Naive B cell (primary cell): ENCODE measurements at regions not wholly inside any gene's neighbourhood (a gene's known extent, or its start where the extent isn't known, plus 50 kb on each side); places are given as distances from the start of the nearest gene placed in this dataset.
"Not testable (repeated sequence)": the region's sequence is repeated elsewhere in the genome, so short reads cannot be mapped to it uniquely, and the experiment has no call there.

Experiments used
- ATAC-seq, 2 donors: fragments of 150-1000 bp; cut with Tn5 transposase; 2 replicates each; pipeline ENCODE4 v1.10.0; 2021; ENCODE audit warnings: low read depth in 2 of 2, mild to moderate bottlenecking in 2 of 2, moderate library complexity in 2 of 2
- DNase-seq: peaks from one replicate; pipeline ENCODE4 v3.0.0; 2022
- H3K27ac Mint-ChIP-seq, 6 donors: one replicate each; pipeline ENCODE4 v1.8.0; 2020 to 2022; ENCODE audit warnings: mild to moderate bottlenecking in 6 of 6, mixed read lengths in 6 of 6, moderate library complexity in 5 of 6, inconsistent platforms in 2 of 6
- H3K27me3 Mint-ChIP-seq, 3 donors: one replicate each; pipeline ENCODE4 v1.8.0; 2021 to 2022; ENCODE audit warnings: mixed read lengths in 3 of 3, mild to moderate bottlenecking in 1 of 3
- H3K36me3 Mint-ChIP-seq, 2 donors: one replicate each; pipeline ENCODE4 v1.8.0; 2020 to 2022; ENCODE audit warnings: mixed read lengths in 2 of 2, inconsistent platforms in 1 of 2, mild to moderate bottlenecking in 1 of 2
- H3K4me1 Mint-ChIP-seq, 3 donors: one replicate each; pipeline ENCODE4 v1.8.0; 2020 to 2022; ENCODE audit warnings: mixed read lengths in 3 of 3, inconsistent platforms in 1 of 3, mild to moderate bottlenecking in 1 of 3, moderate library complexity in 1 of 3
- H3K4me3 Mint-ChIP-seq, 8 donors: one replicate each; pipeline ENCODE4 v1.8.0; 2020 to 2022; ENCODE audit warnings: mild to moderate bottlenecking in 8 of 8, mixed read lengths in 8 of 8, moderate library complexity in 8 of 8, inconsistent platforms in 2 of 8
- H3K9me3 Mint-ChIP-seq, 7 donors: one replicate each; pipeline ENCODE4 v1.8.0; 2020 to 2022; ENCODE audit warnings: mixed read lengths in 7 of 7, mild to moderate bottlenecking in 5 of 7, inconsistent platforms in 2 of 7, moderate library complexity in 1 of 7

DNA sequence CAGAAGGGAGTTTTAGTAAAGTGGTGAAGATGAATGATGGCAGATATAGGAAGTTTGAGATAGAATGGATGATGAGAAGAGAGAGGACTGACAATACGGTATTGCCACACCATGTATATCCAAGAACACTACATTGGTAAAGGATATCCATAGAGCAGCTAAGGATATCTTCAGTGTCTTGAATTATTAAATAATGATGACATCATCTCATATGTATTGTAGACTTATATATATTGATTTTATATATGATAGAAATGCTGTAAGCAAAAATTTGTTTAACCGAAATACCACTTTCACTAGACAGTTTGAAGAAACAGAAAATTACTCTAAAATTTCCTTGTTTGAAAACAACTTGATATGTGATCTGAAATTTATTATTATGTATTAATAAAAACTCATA, 89.0 kb downstream of the SEPTIN7 start:
- ATAC-seq (no peak), DNase-seq (no peak)
- H3K27me3 Mint-ChIP-seq, result no peaks in the 10 kb centered on the region
- no peaks in the 10 kb centered on the region for H3K9me3 Mint-ChIP-seq
- no peak overlapping the region for H3K4me3 Mint-ChIP-seq
- H3K27ac Mint-ChIP-seq, result peak overlapping the region in 3 of 6 donors; percentile 58 to 87 (median 80)
- peaks cover 26 to 28% of the 10 kb centered on the region in 2 donors for H3K36me3 Mint-ChIP-seq
- peaks cover 0 to 21% (median 3%) of the 10 kb centered on the region in 3 donors for H3K4me1 Mint-ChIP-seq

DNA sequence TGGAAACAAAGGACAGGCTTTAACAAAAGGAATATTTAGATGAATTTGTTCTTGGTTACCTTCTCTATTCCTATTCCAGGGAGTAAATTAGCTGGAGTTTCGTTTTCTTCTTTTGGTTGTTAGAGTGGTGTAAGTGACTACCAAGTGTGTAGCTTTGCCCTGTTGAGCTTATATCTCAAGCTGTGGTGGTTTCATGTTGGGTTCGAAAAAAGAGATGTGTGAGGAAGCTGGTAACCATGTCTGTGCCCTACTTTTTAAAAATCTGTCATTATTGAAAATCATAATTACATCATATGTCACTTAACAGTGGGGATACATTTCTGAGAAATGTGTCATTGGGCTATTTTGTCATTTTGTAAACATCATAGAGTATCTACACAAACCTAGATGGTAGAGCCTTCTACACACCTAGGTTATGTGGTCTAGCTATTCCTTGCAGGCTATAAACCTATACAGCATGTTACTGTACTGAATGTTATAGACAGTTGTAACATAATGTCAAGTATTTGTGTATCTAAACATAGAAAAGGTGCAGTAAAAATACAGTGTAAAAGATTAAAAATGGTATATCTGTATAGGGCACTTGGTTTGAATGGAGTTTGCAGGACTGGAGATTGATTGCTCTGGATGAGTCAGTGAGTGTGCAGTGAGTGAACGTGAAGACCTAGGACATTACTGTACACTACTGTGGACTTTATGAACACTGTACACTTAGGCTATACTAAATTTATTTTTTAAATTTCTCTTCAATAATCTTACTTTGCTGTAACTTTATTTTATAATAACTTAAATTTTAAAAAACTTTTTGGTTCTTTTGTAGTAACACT, 90.4 kb downstream of the SEPTIN7 start:
- ATAC-seq (no peak), DNase-seq (no peak)
- H3K4me1 Mint-ChIP-seq, result peaks cover 0 to 17% (median 0%) of the 10 kb centered on the region in 3 donors
- peak overlapping the region in 4 of 6 donors; percentile 53 to 86 (median 74) for H3K27ac Mint-ChIP-seq
- no peaks in the 10 kb centered on the region for H3K9me3 Mint-ChIP-seq
- H3K36me3 Mint-ChIP-seq, result peaks cover 24% of the 10 kb centered on the region in 2 donors
- H3K4me3 Mint-ChIP-seq, result no peak overlapping the region
- no peaks in the 10 kb centered on the region for H3K27me3 Mint-ChIP-seq

DNA sequence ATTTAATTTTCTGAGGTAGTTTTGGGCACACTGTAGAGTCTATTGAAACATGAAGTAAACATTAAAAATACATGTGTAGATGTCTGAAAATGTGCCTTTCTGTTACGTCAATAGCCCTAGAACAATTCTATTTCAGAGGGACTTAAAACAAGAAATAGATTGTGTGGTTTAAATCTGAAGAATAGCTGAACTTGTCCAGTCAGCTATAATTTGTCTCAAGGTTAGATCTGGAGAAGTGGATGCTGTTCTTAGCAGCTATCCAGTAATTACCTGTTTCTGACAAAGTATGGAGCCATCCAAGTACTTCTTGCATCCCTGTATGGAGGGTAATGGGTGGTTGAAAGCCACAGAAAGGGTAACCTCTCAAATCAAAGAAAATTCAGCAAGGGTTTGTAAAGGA, 92.8 kb downstream of the SEPTIN7 start:
- Mint-ChIP-seq H3K4me1 (peaks cover 0 to 17% (median 0%) of the 10 kb centered on the region in 3 donors), H3K36me3 (peaks cover 8 to 18% of the 10 kb centered on the region in 2 donors), H3K27ac (peak overlapping the region in 3 of 6 donors; percentile 29 to 39 (median 33)), H3K27me3 (no peaks in the 10 kb centered on the region), H3K9me3 (no peaks in the 10 kb centered on the region), H3K4me3 (no peak overlapping the region)
- ATAC-seq, result no peak
- DNase-seq, result no peak

DNA sequence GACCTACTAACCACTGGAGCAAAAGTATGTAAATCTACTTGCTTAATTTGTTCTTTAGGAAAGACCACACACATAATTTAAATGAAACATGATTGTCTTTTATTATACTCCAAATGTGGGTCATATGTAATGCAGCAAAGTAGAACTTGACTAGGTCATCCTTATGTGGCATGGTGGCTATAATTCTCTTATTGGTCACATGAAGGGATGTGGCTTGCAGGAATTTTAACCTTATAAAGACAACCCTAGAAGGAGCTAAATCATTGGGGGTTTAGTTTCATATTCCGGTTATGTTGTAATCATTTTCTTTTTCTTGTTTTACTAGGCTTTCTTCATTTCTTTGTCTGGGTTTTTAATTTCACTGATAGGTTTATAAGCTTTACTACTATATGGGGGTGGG, 93.9 kb downstream of the SEPTIN7 start:
- Mint-ChIP-seq H3K27ac (peak overlapping the region in 3 of 6 donors; percentile 2 to 83 (median 29)), H3K4me3 (no peak overlapping the region)

DNA sequence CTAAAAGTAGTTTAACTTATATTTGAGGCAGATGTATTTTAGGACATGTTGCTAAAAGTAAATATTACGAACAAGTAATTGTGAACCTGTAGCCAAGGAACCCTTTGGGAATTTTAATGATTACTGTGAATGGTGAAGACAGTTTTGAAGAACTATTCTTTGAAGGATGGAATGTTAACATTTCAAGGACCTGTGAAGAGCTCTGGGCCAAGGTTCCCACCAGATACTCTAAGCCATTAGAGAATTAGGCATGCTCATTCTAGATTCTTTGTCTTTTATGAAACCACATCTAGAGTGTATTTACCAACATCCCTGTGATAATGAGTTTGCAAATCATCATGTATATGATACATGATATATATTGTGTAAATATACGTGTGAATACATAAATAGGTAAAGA, 99.8 kb downstream of the SEPTIN7 start:
- peak overlapping the region in 3 of 6 donors; percentile 6 to 49 (median 9) for H3K27ac Mint-ChIP-seq
- H3K9me3 Mint-ChIP-seq, result no peaks in the 10 kb centered on the region
- no peak for ATAC-seq
- H3K36me3 Mint-ChIP-seq, result no peaks in the 10 kb centered on the region
- H3K4me3 Mint-ChIP-seq, result no peak overlapping the region
- H3K27me3 Mint-ChIP-seq, result no peaks in the 10 kb centered on the region
- DNase-seq, result no peak
- H3K4me1 Mint-ChIP-seq, result no peaks in the 10 kb centered on the region

More for the DNA sequence above, 93.9 kb downstream of the SEPTIN7 start:
- no peak for ATAC-seq
- Mint-ChIP-seq H3K9me3 (no peaks in the 10 kb centered on the region), H3K36me3 (peaks cover 0 to 14% of the 10 kb centered on the region in 2 donors), H3K27me3 (no peaks in the 10 kb centered on the region), H3K4me1 (peaks cover 0 to 13% (median 0%) of the 10 kb centered on the region in 3 donors)
- no peak for DNase-seq

DNA sequence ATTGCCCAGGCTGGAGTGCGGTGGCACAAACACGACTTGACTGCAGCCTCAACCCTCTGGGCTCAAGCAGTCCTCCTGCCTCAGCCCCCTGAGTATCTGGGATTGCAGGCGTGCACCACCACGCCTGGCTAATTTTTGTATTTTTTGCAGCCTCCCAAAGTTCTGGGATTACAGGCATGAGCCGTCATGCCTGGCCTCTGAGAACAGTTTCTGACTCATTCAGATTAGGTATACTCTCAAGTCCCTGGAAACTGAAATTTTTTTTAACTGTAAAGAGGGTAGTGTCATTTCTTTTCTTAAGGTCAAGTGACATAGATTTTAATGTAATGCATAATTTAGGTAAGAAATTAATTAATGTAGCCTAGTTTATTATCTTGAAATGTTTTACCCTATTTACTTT, 104.7 kb downstream of the SEPTIN7 start:
- Mint-ChIP-seq H3K4me3 (no peak overlapping the region), H3K27me3 (no peaks in the 10 kb centered on the region), H3K36me3 (no peaks in the 10 kb centered on the region), H3K4me1 (peaks cover 0 to 7% (median 3%) of the 10 kb centered on the region in 3 donors), H3K27ac (peak overlapping the region in 1 of 6 donors; percentile 50), H3K9me3 (no peaks in the 10 kb centered on the region)
- DNase-seq, result no peak
- no peak for ATAC-seq

DNA sequence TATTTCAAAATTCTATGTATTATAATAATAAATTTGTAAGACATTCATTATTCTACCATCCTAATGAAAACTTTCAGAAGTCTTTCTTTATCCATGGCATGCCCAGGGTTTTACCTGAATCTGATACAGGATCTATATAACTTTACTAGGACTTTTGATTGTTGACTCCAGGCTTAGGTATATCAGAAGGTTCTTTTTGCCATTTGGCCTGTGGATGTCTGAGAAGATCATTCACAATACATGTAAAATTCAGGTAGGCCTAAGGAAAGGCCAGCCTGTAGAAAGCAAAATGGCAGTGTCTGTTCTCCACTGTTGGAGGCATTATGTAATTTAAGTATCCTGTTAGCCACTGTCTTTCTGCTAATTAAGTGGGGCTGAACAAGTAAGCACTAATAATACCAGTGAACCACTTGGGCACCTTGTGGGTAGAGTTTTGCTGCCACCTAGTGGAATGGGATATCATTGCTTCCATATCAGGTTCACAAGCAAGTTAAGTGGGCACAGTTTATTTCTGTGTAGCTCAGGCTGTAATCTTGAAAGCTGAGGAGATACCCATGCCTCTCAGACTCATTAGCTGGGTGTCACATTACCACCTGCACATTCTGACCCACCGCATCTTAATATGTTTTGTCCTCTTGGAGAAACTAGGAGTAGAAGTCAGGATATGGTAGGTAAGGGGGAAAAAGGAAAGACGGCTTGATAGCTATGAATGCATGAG, 105.5 kb downstream of the SEPTIN7 start:
- Mint-ChIP-seq H3K27ac (peak overlapping the region in 4 of 6 donors; percentile 1 to 78 (median 30)), H3K4me1 (peaks cover 0 to 7% (median 3%) of the 10 kb centered on the region in 3 donors), H3K27me3 (no peaks in the 10 kb centered on the region), H3K4me3 (no peak overlapping the region), H3K36me3 (no peaks in the 10 kb centered on the region), H3K9me3 (no peaks in the 10 kb centered on the region)
- ATAC-seq (peak; percentile 84 to 93), DNase-seq (peak; percentile 70)

DNA sequence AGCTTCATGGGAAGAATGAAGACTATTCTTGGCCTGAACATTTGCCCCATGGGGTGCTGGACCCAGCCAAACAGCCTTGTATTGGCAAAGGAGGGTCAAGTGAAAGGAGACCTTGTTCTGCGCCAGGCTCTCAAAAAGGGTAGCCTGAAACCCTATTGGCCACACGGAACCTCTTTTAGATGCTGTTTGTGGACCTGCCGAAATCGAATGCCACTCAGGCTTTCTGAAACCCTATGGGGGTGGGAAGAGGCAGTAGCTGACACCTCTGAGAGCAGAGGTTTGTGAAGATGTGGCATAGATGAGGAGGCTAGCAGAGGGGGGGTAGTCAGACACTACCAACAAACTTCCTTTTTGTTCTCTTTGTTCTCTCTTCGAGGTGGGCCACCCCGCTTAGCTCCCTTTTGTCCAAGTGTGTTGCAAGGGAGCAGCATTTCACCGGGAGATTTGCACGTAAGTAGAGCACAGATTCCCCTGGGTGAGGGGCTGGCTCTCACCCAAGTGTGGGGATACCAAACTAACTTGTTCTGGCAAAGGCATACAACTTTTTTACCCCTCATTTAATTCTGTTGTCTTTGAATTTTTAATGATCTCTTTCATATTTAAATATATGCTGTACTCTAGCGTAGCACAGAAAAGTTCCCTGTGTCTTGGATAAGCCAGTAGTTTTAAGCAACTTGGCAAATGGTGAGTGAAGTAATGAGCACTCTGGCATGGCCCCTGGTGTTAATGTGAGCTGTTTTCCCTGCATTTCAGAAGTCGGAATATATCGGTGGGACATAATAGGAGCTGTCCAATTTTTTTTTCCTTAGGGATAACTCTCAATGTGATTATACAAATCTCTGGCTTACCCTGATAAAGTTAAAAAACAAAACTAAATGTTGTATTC, 107.7 kb downstream of the SEPTIN7 start:
- no peak for DNase-seq
- peaks cover 0 to 2% (median 0%) of the 10 kb centered on the region in 7 donors for H3K9me3 Mint-ChIP-seq
- H3K27ac Mint-ChIP-seq, result peak overlapping the region in 2 of 6 donors; percentile 14 to 79
- H3K4me3 Mint-ChIP-seq, result no peak overlapping the region
- no peak for ATAC-seq
- peaks cover 0 to 5% of the 10 kb centered on the region in 2 donors for H3K36me3 Mint-ChIP-seq
- peaks cover 0 to 7% (median 3%) of the 10 kb centered on the region in 3 donors for H3K4me1 Mint-ChIP-seq
- H3K27me3 Mint-ChIP-seq, result no peaks in the 10 kb centered on the region

DNA sequence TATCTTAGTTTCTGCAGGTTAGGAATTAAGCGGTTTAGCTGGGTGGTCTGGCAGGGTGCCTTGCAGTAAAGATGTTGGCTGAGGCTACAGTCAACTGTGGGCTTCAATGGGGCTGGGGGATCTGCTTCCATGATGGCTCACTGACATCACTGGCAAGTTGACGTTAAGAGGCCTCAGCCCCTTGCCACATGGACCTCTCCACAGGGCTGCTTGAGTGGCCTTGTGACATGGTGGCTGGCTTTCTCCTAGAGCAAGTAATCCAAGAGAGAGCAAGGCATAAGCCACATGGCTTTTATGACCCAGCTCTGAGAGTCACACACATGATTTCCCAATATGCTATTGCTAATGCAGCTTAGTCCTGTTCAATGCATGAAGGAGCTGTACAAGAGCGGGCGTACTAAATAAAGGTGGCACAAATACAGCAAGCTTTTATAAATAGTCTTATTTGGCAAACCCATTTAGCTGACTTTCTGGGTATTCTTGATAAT, 109.1 kb downstream of the SEPTIN7 start:
- Mint-ChIP-seq H3K27ac (no peak overlapping the region), H3K27me3 (no peaks in the 10 kb centered on the region), H3K9me3 (peaks cover 0 to 2% (median 0%) of the 10 kb centered on the region in 7 donors), H3K4me3 (no peak overlapping the region), H3K4me1 (peaks cover 0 to 7% (median 3%) of the 10 kb centered on the region in 3 donors), H3K36me3 (peaks cover 0 to 8% of the 10 kb centered on the region in 2 donors)
- no peak for DNase-seq
- no peak for ATAC-seq

DNA sequence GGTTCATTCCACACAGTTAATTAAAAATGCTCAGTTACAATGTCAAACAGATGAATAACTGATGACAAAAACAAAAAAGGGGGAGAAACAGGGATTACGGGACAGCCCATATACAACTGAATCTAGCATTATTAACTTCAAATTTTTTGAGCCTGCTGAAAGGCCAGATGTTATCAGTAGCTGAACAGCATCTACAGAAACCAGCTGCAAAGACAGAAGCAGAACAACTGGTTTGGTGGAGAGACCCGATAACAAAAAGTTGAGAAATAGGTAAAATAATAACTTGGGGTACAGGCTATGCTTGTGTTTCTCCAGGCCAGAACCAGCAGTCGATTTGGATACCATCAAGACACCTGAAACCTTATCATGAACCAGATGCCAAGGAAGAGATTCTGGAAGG, 109.8 kb downstream of the SEPTIN7 start:
- not testable (repeated sequence) for ATAC-seq, H3K27ac Mint-ChIP-seq, H3K27me3 Mint-ChIP-seq, H3K9me3 Mint-ChIP-seq, H3K4me3 Mint-ChIP-seq, DNase-seq, H3K36me3 Mint-ChIP-seq, H3K4me1 Mint-ChIP-seq

DNA sequence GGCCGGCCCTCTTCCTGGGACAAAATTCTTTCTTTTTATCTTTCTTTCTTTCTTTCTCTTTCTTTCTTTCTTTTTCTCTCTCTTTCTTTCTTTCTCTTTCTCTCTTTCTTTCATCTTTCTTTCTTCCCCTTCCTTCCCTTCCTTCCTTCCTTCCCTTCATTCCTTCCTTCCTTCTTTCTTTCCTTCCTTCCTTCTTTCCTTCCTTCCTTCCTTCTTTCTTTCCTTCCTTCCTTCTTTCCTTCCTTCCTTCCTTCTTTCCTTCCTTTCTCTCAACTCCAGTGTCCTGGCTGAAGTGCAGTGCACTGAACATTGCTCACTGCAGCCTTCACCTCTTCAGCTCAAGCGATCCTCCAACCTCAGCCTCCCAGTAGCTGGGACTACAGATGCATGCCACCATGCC, 112.5 kb downstream of the SEPTIN7 start:
- ATAC-seq, H3K9me3 Mint-ChIP-seq, H3K4me3 Mint-ChIP-seq, H3K36me3 Mint-ChIP-seq, DNase-seq, H3K27ac Mint-ChIP-seq, H3K27me3 Mint-ChIP-seq: not testable (repeated sequence)
- H3K4me1 Mint-ChIP-seq, result peaks cover 6 to 15% (median 12%) of the 10 kb centered on the region in 3 donors

DNA sequence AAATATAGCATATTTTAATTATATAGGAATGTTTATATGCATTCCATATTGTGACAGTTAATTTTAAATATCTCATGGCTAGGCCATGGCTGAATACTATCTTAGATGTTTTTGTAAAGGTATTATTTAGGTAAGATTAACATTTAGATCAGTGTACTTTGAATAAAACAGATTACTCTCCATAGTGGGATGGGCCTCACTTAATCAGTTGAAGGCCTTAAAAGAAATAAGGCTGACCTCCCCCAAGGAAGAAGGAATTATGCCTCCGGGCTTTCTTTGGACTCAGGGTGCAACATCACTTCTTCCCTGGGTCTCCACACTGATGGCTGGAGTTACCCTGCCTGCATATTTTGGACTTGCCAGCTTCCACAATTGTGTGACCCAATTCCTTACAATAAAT, 113.4 kb downstream of the SEPTIN7 start:
- not testable (repeated sequence) for H3K27me3 Mint-ChIP-seq, H3K27ac Mint-ChIP-seq, H3K4me3 Mint-ChIP-seq, DNase-seq, ATAC-seq, H3K36me3 Mint-ChIP-seq, H3K9me3 Mint-ChIP-seq
- H3K4me1 Mint-ChIP-seq, result peaks cover 9 to 16% (median 14%) of the 10 kb centered on the region in 3 donors
